HepG2 (cell line): ENCODE measurements at regions not wholly inside any gene's neighbourhood (a gene's known extent, or its start where the extent isn't known, plus 50 kb on each side); places are given as distances from the start of the nearest gene placed in this dataset.

Experiments
- ATAC-seq: fragments of 200-7000 bp; cut with Tn5 transposase; 3 replicates; pipeline ENCODE4 v1.9.1; 2020; ENCODE audit warnings: mild to moderate bottlenecking, moderate library complexity
- BruUV-seq: library from RNA; stranded (reverse); fragments of 400-500 nt; replicated peaks from 2 replicates; lab custom pipeline; 2021; lab: Mats Ljungman, UMichigan
- CTCF ChIA-PET: fragments of 300-600 bp; formaldehyde crosslinking; extraction: SDS; loops from one replicate; lab custom pipeline; 2021; ENCODE audit warnings: low total read pairs, inconsistent platforms, low intra/inter-chr PET ratio; lab: Yijun Ruan, JAX
- POLR2A ChIA-PET: fragments of 350-600 bp; sonication (Branson Sonifier 250); formaldehyde crosslinking; loops from one replicate; lab custom pipeline; 2020; ENCODE audit warnings: antibody characterized with exemption, inconsistent platforms; lab: Yijun Ruan, JAX
- DNase-seq: peaks from one replicate; pipeline ENCODE4 v3.0.0-alpha.2; 2015; ENCODE audit warnings: low spot score
- FAIRE-seq: peaks from 3 replicates; lab custom pipeline; 2011; peaks lifted over from hg19 to GRCh38; lab: Jason Lieb, UNC
- H2AFZ ChIP-seq: one replicate; pipeline ENCODE4 v1.6.1; 2011; ENCODE audit warnings: low read length, inconsistent platforms
- H3K27ac ChIP-seq: fragments of 300-600 bp; 3 replicates; pipeline ENCODE4 v1.8.0; 2011; ENCODE audit warnings: mixed run types, mild to moderate bottlenecking, mixed read lengths, low read length, inconsistent platforms; ENCODE audit not compliant: insufficient read depth; ENCODE audit errors: extremely low read length
- H3K27me3 ChIP-seq, 2 experiments: fragments of 200-600 bp in 1 of 2; 2 replicates in 1 of 2; 3 replicates in 1 of 2; pipeline versions ENCODE4 v1.6.0 to v1.8.0; 2011; ENCODE audit warnings: low read length in 2 of 2, mild to moderate bottlenecking in 2 of 2, moderate library complexity in 2 of 2, inconsistent platforms in 1 of 2; ENCODE audit not compliant: insufficient read depth in 2 of 2, control insufficient read depth in 1 of 2
- H3K36me3 ChIP-seq, 2 experiments: fragments of 200-600 bp in 1 of 2; replicated peaks in 1 of 2; 2 replicates in 1 of 2; 3 replicates in 1 of 2; pipeline versions ENCODE4 v1.5.1 to v1.8.0; 2011; ENCODE audit warnings: low read length in 2 of 2, inconsistent platforms in 1 of 2; ENCODE audit not compliant: insufficient read depth in 2 of 2, control insufficient read depth in 1 of 2
- H3K4me1 ChIP-seq: 2 replicates; pipeline ENCODE4 v1.5.1; 2012; ENCODE audit warnings: low read length, inconsistent platforms; ENCODE audit not compliant: insufficient read depth
- H3K4me2 ChIP-seq: 2 replicates; pipeline ENCODE4 v1.6.0; 2011; ENCODE audit warnings: low read depth, low read length, inconsistent platforms
- H3K4me3 ChIP-seq, 3 experiments: fragments of 200-600 bp in 1 of 3; sonication (generic), shearing (Covaris generic) in 1 of 3; replicated peaks in 1 of 3; 2 replicates each; pipeline ENCODE4 v1.5.1; 2011 to 2016; ENCODE audit warnings: low read length in 3 of 3, inconsistent platforms in 2 of 3, low read depth in 2 of 3, mild to moderate bottlenecking in 2 of 3, control low read depth in 1 of 3, mixed read lengths in 1 of 3; ENCODE audit not compliant: insufficient read depth in 1 of 3
- H3K79me2 ChIP-seq: one replicate; pipeline ENCODE4 v1.6.1; 2011; ENCODE audit warnings: low read length, inconsistent platforms; ENCODE audit not compliant: insufficient read depth
- H3K9ac ChIP-seq: 2 replicates; pipeline ENCODE4 v1.6.0; 2011; ENCODE audit warnings: mild to moderate bottlenecking, low read depth, low read length, inconsistent platforms; ENCODE audit not compliant: insufficient read depth
- H3K9me3 ChIP-seq: 2 replicates; pipeline ENCODE4 v1.5.1; 2012; ENCODE audit warnings: mild to moderate bottlenecking, low read length
- H4K20me1 ChIP-seq: 2 replicates; pipeline ENCODE4 v1.6.0; 2011; ENCODE audit warnings: inconsistent platforms, mild to moderate bottlenecking, low read length, moderate library complexity; ENCODE audit not compliant: insufficient read depth
- BRD4 ChIP-seq: sonication (generic); formaldehyde crosslinking; IDR thresholded peaks from 2 replicates; pipeline ENCODE4 v1.4.0; 2020; ENCODE audit warnings: missing genetic modification reagents
- CENPT ChIP-seq: sonication (generic); formaldehyde crosslinking; IDR thresholded peaks from 2 replicates; pipeline ENCODE4 v1.8.0; 2022; ENCODE audit warnings: low read depth, mild to moderate bottlenecking, moderate library complexity, missing genetic modification reagents
- E2F5 ChIP-seq: sonication (generic); formaldehyde crosslinking; conservative IDR thresholded peaks from 2 replicates; pipeline ENCODE4 v1.4.0; 2020; ENCODE audit warnings: missing genetic modification reagents
- KDM6A ChIP-seq: IDR thresholded peaks from 2 replicates; pipeline ENCODE4 v1.6.1; 2016; ENCODE audit warnings: low read depth
- KLF9 ChIP-seq: IDR thresholded peaks from 2 replicates; pipeline ENCODE4 v1.6.1; 2016; ENCODE audit warnings: low read depth
- PPARG ChIP-seq: conservative IDR thresholded peaks from 2 replicates; pipeline ENCODE4 v1.6.1; 2016; ENCODE audit warnings: missing biosample characterization, missing genetic modification reagents
- SIX1 ChIP-seq: sonication (generic); formaldehyde crosslinking; IDR thresholded peaks from 2 replicates; pipeline ENCODE4 v1.4.0; 2020; ENCODE audit warnings: missing genetic modification reagents, borderline replicate concordance
- SMYD3 ChIP-seq: sonication (generic); formaldehyde crosslinking; IDR thresholded peaks from 2 replicates; pipeline ENCODE4 v1.8.1; 2023; ENCODE audit warnings: mild to moderate bottlenecking, missing genetic modification reagents
- THAP11 ChIP-seq: IDR thresholded peaks from 2 replicates; pipeline ENCODE4 v1.6.1; 2016; ENCODE audit warnings: missing biosample characterization, missing genetic modification reagents
- ZC3H13 ChIP-seq: sonication (generic); formaldehyde crosslinking; IDR thresholded peaks from 2 replicates; pipeline ENCODE4 v1.8.1; 2023; ENCODE audit warnings: mild to moderate bottlenecking, missing genetic modification reagents, moderate library complexity
- ZFP36L2 ChIP-seq: sonication (generic); formaldehyde crosslinking; IDR thresholded peaks from 2 replicates; pipeline ENCODE4 v1.4.0; 2020; ENCODE audit warnings: missing genetic modification reagents
- ZFX ChIP-seq: sonication (generic); formaldehyde crosslinking; IDR thresholded peaks from 2 replicates; pipeline ENCODE4 v1.4.0; 2020; ENCODE audit warnings: mild to moderate bottlenecking, low read depth, missing genetic modification reagents, moderate library complexity
- ZNF230 ChIP-seq: sonication (generic); formaldehyde crosslinking; IDR thresholded peaks from 2 replicates; pipeline ENCODE4 v1.4.0; 2020; ENCODE audit warnings: mild to moderate bottlenecking, missing genetic modification reagents
- ZNF235 ChIP-seq: sonication (generic); formaldehyde crosslinking; IDR thresholded peaks from 2 replicates; pipeline ENCODE4 v1.8.1; 2023; ENCODE audit warnings: mild to moderate bottlenecking, missing genetic modification reagents, borderline replicate concordance
- ZNF335 ChIP-seq: sonication (generic); formaldehyde crosslinking; IDR thresholded peaks from 2 replicates; pipeline ENCODE4 v1.4.0; 2020; ENCODE audit warnings: missing genetic modification reagents
- ZNF432 ChIP-seq: sonication (generic); formaldehyde crosslinking; IDR thresholded peaks from 2 replicates; pipeline ENCODE4 v1.5.0; 2020; ENCODE audit warnings: missing genetic modification reagents, mild to moderate bottlenecking, borderline replicate concordance
- ZNF713 ChIP-seq: sonication (generic); formaldehyde crosslinking; IDR thresholded peaks from 2 replicates; pipeline ENCODE4 v1.4.0; 2020; ENCODE audit warnings: mild to moderate bottlenecking, missing genetic modification reagents
- ZNF792 ChIP-seq: IDR thresholded peaks from 2 replicates; pipeline ENCODE4 v1.6.1; 2016
- ZNF83 ChIP-seq: sonication (generic); formaldehyde crosslinking; IDR thresholded peaks from 2 replicates; pipeline ENCODE4 v1.4.0; 2020; ENCODE audit warnings: missing genetic modification reagents, mild to moderate bottlenecking, borderline replicate concordance
- WGBS: methylation state at CpG from one replicate; pipeline ENCODE4 v1.1.6; 2017; ENCODE audit warnings: low lambda C conversion rate; 5-methylcytosine and 5-hydroxymethylcytosine counted together
- in situ Hi-C: cut with HindIII; loops from 2 replicates; pipeline ENCODE4 v1.10.0; 2017; ENCODE audit warnings: low pct_unique_long_range_greater_than_20kb; ENCODE audit not compliant: extremely low pct_ligation_motif_present
- intact Hi-C: fragments of 100-400 bp; cut with micrococcal nuclease; formaldehyde crosslinking; loops from one replicate; pipeline ENCODE4 v1.10.0; 2022; ENCODE audit not compliant: unreplicated experiment
- TF ChIP-seq, protein P1 (sequence below): sonication (generic); formaldehyde crosslinking; IDR thresholded peaks from 2 replicates; pipeline ENCODE4 v1.5.1; 2020; ENCODE audit warnings: missing genetic modification reagents, mild to moderate bottlenecking, borderline replicate concordance

DNA sequence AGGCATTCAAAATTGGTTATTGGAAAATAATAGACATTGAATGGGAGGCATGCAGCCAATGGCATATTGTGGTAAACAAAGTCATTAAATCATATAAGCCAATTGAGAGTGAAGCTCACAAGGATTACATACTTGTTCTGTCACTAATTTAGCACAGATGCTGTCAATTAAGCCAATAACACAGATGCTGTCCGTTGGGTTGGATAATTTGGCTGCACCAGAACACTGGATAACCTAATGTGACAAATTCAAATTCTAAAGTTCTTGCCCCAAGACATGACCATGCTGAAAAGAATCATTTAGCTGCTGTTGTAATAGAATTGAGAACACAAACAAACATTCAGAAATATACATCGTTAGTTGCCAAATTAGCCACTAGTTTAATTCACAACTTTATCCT, 1796.4 kb downstream of the EFNA5 start:
- no peak for FAIRE-seq
- H3K27ac ChIP-seq: no peak overlapping the region

More for the DNA sequence above, 1796.4 kb downstream of the EFNA5 start:
- no peak overlapping the region for H3K9ac ChIP-seq
- H3K9me3 ChIP-seq: no peaks in the 10 kb centered on the region
- H3K36me3 ChIP-seq: no peaks in the 10 kb centered on the region
- no peak overlapping the region for H3K4me2 ChIP-seq
- TF ChIP-seq SIX1 (CRISPR knock-in tag) (no peak), THAP11 (CRISPR knock-in tag) (no peak), ZNF792 (CRISPR knock-in tag) (no peak), ZC3H13 (CRISPR knock-in tag) (no peak), E2F5 (CRISPR knock-in tag) (no peak), ZFX (no peak), ZNF432 (CRISPR knock-in tag) (no peak), ZNF83 (CRISPR knock-in tag) (no peak), KLF9 (CRISPR knock-in tag) (no peak), ZNF713 (CRISPR knock-in tag) (no peak), ZFP36L2 (no peak), ZNF230 (CRISPR knock-in tag) (no peak), BRD4 (CRISPR knock-in tag) (no peak), ZNF235 (CRISPR knock-in tag) (no peak), KDM6A (no peak), CENPT (CRISPR knock-in tag) (no peak), PPARG (CRISPR knock-in tag) (no peak), ZNF335 (CRISPR knock-in tag) (no peak), SMYD3 (CRISPR knock-in tag) (no peak)
- TF ChIP-seq, protein P1, sequence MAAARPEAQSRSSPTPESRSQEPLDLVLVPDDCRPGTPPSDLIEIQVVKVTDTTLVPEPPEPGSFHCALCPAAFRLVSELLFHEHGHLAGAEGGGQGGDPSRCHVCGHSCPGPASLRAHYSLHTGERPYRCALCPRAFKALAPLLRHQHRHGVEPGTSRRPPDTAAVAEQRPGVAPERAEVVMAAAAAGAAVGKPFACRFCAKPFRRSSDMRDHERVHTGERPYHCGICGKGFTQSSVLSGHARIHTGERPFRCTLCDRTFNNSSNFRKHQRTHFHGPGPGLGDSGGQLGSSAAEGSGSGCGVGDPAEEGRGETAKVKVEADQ (CRISPR knock-in tag): no peak
- no peaks in the 10 kb centered on the region for H3K79me2 ChIP-seq
- no peak for DNase-seq
- POLR2A ChIA-PET: no interaction called here
- no peak overlapping the region for H2AFZ ChIP-seq
- in situ Hi-C loops (no loop called here), intact Hi-C loops (loop anchor here (5.0 kb wide), 1 partner anchor 1307 kb away; no protein-coding TSS in a partner anchor)
- no peaks in the 10 kb centered on the region for H4K20me1 ChIP-seq
- no peaks in the 10 kb centered on the region for H3K4me1 ChIP-seq
- BruUV-seq: no TSS peak
- no peak for ATAC-seq
- H3K27me3 ChIP-seq: no peaks in the 10 kb centered on the region
- CTCF ChIA-PET: no interaction called here
- no peak overlapping the region for H3K4me3 ChIP-seq
- WGBS: 3% methylated on average over 2 of the region's 2 CpGs
